Brain microvascular endothelial cell (primary cell): ENCODE measurements at regions not wholly inside any gene's neighbourhood (a gene's known extent, or its start where the extent isn't known, plus 50 kb on each side); places are given as distances from the start of the nearest gene placed in this dataset.

Experiments
- DNase-seq: peaks from one replicate; pipeline ENCODE4 v3.0.0-alpha.2; 2020
- H3K27ac ChIP-seq: fragments of 250-450 bp; sonication (Bioruptor Pico); 2 replicates; pipeline ENCODE4 v1.5.1; 2020; ENCODE audit warnings: mild to moderate bottlenecking, moderate library complexity
- H3K27me3 ChIP-seq: fragments of 250-450 bp; sonication (Bioruptor Pico); replicated peaks from 2 replicates; pipeline ENCODE4 v1.5.1; 2020; ENCODE audit warnings: mild to moderate bottlenecking
- H3K36me3 ChIP-seq: fragments of 250-450 bp; sonication (Bioruptor Pico); replicated peaks from 2 replicates; pipeline ENCODE4 v1.5.1; 2020; ENCODE audit warnings: mild to moderate bottlenecking
- H3K4me3 ChIP-seq: 2 replicates; pipeline ENCODE4 v1.5.1; 2011; ENCODE audit warnings: low read depth, mild to moderate bottlenecking, control low read depth, low read length, moderate library complexity
- CTCF ChIP-seq: IDR thresholded peaks from 2 replicates; pipeline ENCODE4 v1.5.1; 2011; ENCODE audit warnings: low read depth, mild to moderate bottlenecking, moderate library complexity, low read length, control low read depth, inconsistent platforms; ENCODE audit errors: missing control alignments
- in situ Hi-C: cut with HindIII; loops from 2 replicates; pipeline ENCODE4 v1.10.0; 2017; ENCODE audit warnings: low sequenced_read_pairs, low pct_ligation_motif_present

GRCh38 chr7:50857804-50858489 is 75.3 kb upstream of the GRB10 start:
- Histone ChIP-seq H3K27ac (no peak overlapping the region), H3K36me3 (no peaks in the 10 kb centered on the region), H3K27me3 (no peaks in the 10 kb centered on the region), H3K4me3 (no peak overlapping the region)
- in situ Hi-C loops, result no loop called here
- TF ChIP-seq CTCF, result no peak
- no peak for DNase-seq

- H3K4me3 ChIP-seq, result no peak overlapping the region
- H3K27ac ChIP-seq, result no peak overlapping the region
- no peaks in the 10 kb centered on the region for H3K27me3 ChIP-seq
- no peak for DNase-seq
- no peak for TF ChIP-seq CTCF
- in situ Hi-C loops, result no loop called here
- H3K36me3 ChIP-seq, result no peaks in the 10 kb centered on the region
Measured at GRCh38 chr7:50856806-50857205, 74.1 kb upstream of the GRB10 start.

- no peak for DNase-seq
- in situ Hi-C loops, result no loop called here
- Histone ChIP-seq H3K27me3 (no peaks in the 10 kb centered on the region), H3K27ac (no peak overlapping the region), H3K36me3 (no peaks in the 10 kb centered on the region), H3K4me3 (no peak overlapping the region)
- TF ChIP-seq CTCF, result no peak
Measured at GRCh38 chr7:50856231-50856630, 73.5 kb upstream of the GRB10 start.

- H3K27me3 ChIP-seq, result no peaks in the 10 kb centered on the region
Measured at GRCh38 chr7:50855526-50855925, 72.8 kb upstream of the GRB10 start.

GRCh38 chr7:50854831-50855230 is 72.1 kb upstream of the GRB10 start:
- no peak for DNase-seq
- no peaks in the 10 kb centered on the region for H3K36me3 ChIP-seq
- no peak overlapping the region for H3K27ac ChIP-seq
- in situ Hi-C loops, result no loop called here
- no peak for TF ChIP-seq CTCF
- H3K4me3 ChIP-seq, result no peak overlapping the region
- no peaks in the 10 kb centered on the region for H3K27me3 ChIP-seq

More at GRCh38 chr7:50855526-50855925, 72.8 kb upstream of the GRB10 start:
- H3K27ac ChIP-seq, result no peak overlapping the region
- no peaks in the 10 kb centered on the region for H3K36me3 ChIP-seq
- in situ Hi-C loops, result no loop called here
- TF ChIP-seq CTCF, result no peak
- no peak for DNase-seq
- H3K4me3 ChIP-seq, result no peak overlapping the region

- H3K27me3 ChIP-seq, result no peaks in the 10 kb centered on the region
- in situ Hi-C loops, result no loop called here
- H3K27ac ChIP-seq, result no peak overlapping the region
- H3K36me3 ChIP-seq, result no peaks in the 10 kb centered on the region
- DNase-seq, result no peak
- no peak for TF ChIP-seq CTCF
- no peak overlapping the region for H3K4me3 ChIP-seq
Measured at GRCh38 chr7:50854247-50854646, 71.6 kb upstream of the GRB10 start.
